ENCODE measurements at regions not wholly inside any gene's neighbourhood (a gene's known extent, or its start where the extent isn't known, plus 50 kb on each side); places are given as distances from the start of the nearest gene placed in this dataset.
"Not testable (repeated sequence)": the region's sequence is repeated elsewhere in the genome, so short reads cannot be mapped to it uniquely, and the experiment has no call there.

DNA sequence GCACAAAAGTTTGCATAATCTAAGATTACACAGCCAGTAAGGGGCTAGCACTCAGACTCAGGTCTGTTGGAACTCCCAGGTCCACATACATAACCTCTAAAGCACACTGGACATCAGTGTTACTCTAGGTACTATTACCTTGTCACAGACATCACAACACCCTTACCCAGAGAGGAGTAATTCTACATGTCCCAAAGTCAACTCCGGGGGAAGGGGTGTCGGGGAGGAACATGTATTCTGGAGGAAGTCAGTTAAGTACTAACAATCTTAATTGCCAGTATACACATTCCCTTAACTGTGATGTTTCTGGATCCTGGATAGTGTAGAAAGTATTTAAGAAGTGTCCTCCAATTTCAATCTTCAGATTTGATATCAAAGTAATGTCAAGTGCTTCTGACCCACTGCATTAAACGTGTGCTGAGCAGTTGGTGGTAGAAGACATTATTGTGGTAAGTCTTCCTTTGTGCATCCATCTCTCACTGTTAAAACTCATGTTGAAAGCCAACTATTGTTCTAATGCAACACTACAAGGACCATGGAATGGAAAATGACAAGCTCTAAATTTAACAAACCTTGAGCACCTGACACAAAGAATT lies 155.4 kb downstream of the CRPPA start:
- no peaks in the 10 kb centered on the region for H3K27me3 ChIP-seq (replicated peaks; ENCODE audit: insufficient read depth, low read depth, low read length, poor library complexity)
- no peak for DNase-seq (ENCODE audit: low spot score)
- no peaks in the 10 kb centered on the region for H3K36me3 ChIP-seq (ENCODE audit: insufficient read depth, low read length, poor library complexity, severe bottlenecking)
- H3K27ac ChIP-seq (ENCODE audit: low read depth, low read length, poor library complexity, severe bottlenecking) = no peak overlapping the region
- CTCF ChIA-PET = no interaction called here
- no peaks in the 10 kb centered on the region for H3K9me3 ChIP-seq (ENCODE audit: low read depth, low read length, poor library complexity, severe bottlenecking)
- H3K4me3 ChIP-seq (ENCODE audit: low read depth, low read length, poor library complexity, severe bottlenecking) = no peak overlapping the region
- POLR2A ChIA-PET (ENCODE audit: low non-redundant PET) = no interaction called here
- H3K4me1 ChIP-seq (ENCODE audit: insufficient read depth, low read length, poor library complexity, severe bottlenecking) = no peaks in the 10 kb centered on the region
- BruUV-seq (replicated peaks) = no TSS peak
- intact Hi-C loops (cut with micrococcal nuclease; ENCODE audit: unreplicated experiment) = no loop called here
- TF ChIP-seq EZH2 (IDR thresholded peaks at IDR 0.05; ENCODE audit: borderline replicate concordance, low read depth, low read length, poor library complexity, severe bottlenecking) = no peak
- TF ChIP-seq, protein P1, sequence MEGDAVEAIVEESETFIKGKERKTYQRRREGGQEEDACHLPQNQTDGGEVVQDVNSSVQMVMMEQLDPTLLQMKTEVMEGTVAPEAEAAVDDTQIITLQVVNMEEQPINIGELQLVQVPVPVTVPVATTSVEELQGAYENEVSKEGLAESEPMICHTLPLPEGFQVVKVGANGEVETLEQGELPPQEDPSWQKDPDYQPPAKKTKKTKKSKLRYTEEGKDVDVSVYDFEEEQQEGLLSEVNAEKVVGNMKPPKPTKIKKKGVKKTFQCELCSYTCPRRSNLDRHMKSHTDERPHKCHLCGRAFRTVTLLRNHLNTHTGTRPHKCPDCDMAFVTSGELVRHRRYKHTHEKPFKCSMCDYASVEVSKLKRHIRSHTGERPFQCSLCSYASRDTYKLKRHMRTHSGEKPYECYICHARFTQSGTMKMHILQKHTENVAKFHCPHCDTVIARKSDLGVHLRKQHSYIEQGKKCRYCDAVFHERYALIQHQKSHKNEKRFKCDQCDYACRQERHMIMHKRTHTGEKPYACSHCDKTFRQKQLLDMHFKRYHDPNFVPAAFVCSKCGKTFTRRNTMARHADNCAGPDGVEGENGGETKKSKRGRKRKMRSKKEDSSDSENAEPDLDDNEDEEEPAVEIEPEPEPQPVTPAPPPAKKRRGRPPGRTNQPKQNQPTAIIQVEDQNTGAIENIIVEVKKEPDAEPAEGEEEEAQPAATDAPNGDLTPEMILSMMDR (conservative IDR thresholded peaks at IDR 0.05; ENCODE audit: low read depth, low read length) = no peak

GRCh38 chr7:16264823-16265804 lies 156.2 kb downstream of the CRPPA start:
- TF ChIP-seq, protein P1 (conservative IDR thresholded peaks at IDR 0.05; ENCODE audit: low read depth, low read length) = no peak
- TF ChIP-seq EZH2 (IDR thresholded peaks at IDR 0.05; ENCODE audit: borderline replicate concordance, low read depth, low read length, poor library complexity, severe bottlenecking) = no peak
- Histone ChIP-seq H3K4me3 (ENCODE audit: low read depth, low read length, poor library complexity, severe bottlenecking) (no peak overlapping the region), H3K27me3 (replicated peaks; ENCODE audit: insufficient read depth, low read depth, low read length, poor library complexity) (no peaks in the 10 kb centered on the region), H3K9me3 (ENCODE audit: low read depth, low read length, poor library complexity, severe bottlenecking) (no peaks in the 10 kb centered on the region), H3K27ac (ENCODE audit: low read depth, low read length, poor library complexity, severe bottlenecking) (no peak overlapping the region), H3K36me3 (ENCODE audit: insufficient read depth, low read length, poor library complexity, severe bottlenecking) (no peaks in the 10 kb centered on the region), H3K4me1 (ENCODE audit: insufficient read depth, low read length, poor library complexity, severe bottlenecking) (no peaks in the 10 kb centered on the region)
- DNase-seq (ENCODE audit: low spot score) = no peak
- ChIA-PET POLR2A (ENCODE audit: low non-redundant PET) (no interaction called here), CTCF (no interaction called here)
- intact Hi-C loops (cut with micrococcal nuclease; ENCODE audit: unreplicated experiment) = no loop called here
- no TSS peak for BruUV-seq (replicated peaks)

- TF ChIP-seq, protein P1 (conservative IDR thresholded peaks at IDR 0.05; ENCODE audit: low read depth, low read length) = no peak
- no peak for TF ChIP-seq EZH2 (IDR thresholded peaks at IDR 0.05; ENCODE audit: borderline replicate concordance, low read depth, low read length, poor library complexity, severe bottlenecking)
- intact Hi-C loops (cut with micrococcal nuclease; ENCODE audit: unreplicated experiment) = no loop called here
- ChIA-PET CTCF (no interaction called here), POLR2A (ENCODE audit: low non-redundant PET) (no interaction called here)
- H3K9me3 ChIP-seq (ENCODE audit: low read depth, low read length, poor library complexity, severe bottlenecking) = no peaks in the 10 kb centered on the region
- no peak overlapping the region for H3K4me3 ChIP-seq (ENCODE audit: low read depth, low read length, poor library complexity, severe bottlenecking)
- no peaks in the 10 kb centered on the region for H3K36me3 ChIP-seq (ENCODE audit: insufficient read depth, low read length, poor library complexity, severe bottlenecking)
- no peaks in the 10 kb centered on the region for H3K4me1 ChIP-seq (ENCODE audit: insufficient read depth, low read length, poor library complexity, severe bottlenecking)
- peaks cover under 1% of the 10 kb centered on the region for H3K27me3 ChIP-seq (replicated peaks; ENCODE audit: insufficient read depth, low read depth, low read length, poor library complexity)
- DNase-seq (ENCODE audit: low spot score) = no peak
- BruUV-seq (replicated peaks) = no TSS peak
- no peak overlapping the region for H3K27ac ChIP-seq (ENCODE audit: low read depth, low read length, poor library complexity, severe bottlenecking)
Observed at GRCh38 chr7:16264036-16264819, 157.1 kb downstream of the CRPPA start.

GRCh38 chr7:16263377-16263776 lies 158.0 kb downstream of the CRPPA start:
- H3K27me3 ChIP-seq (replicated peaks; ENCODE audit: insufficient read depth, low read depth, low read length, poor library complexity); H3K4me1 ChIP-seq (ENCODE audit: insufficient read depth, low read length, poor library complexity, severe bottlenecking); CTCF ChIA-PET; POLR2A ChIA-PET (ENCODE audit: low non-redundant PET); H3K27ac ChIP-seq (ENCODE audit: low read depth, low read length, poor library complexity, severe bottlenecking); DNase-seq (ENCODE audit: low spot score); intact Hi-C loops (cut with micrococcal nuclease; ENCODE audit: unreplicated experiment); H3K36me3 ChIP-seq (ENCODE audit: insufficient read depth, low read length, poor library complexity, severe bottlenecking); H3K9me3 ChIP-seq (ENCODE audit: low read depth, low read length, poor library complexity, severe bottlenecking); BruUV-seq (replicated peaks); H3K4me3 ChIP-seq (ENCODE audit: low read depth, low read length, poor library complexity, severe bottlenecking): not testable (repeated sequence)

Measured in A673 (cell line).